Thyroid gland (tissue), 4 donors: ENCODE measurements at regions not wholly inside any gene's neighbourhood (a gene's known extent, or its start where the extent isn't known, plus 50 kb on each side); places are given as distances from the start of the nearest gene placed in this dataset.

ENCODE experiments used
- POLR2A ChIP-seq, 2 donors: fragments of 450-650 bp; IDR thresholded peaks; one replicate each; pipeline ENCODE4 v1.6.1; 2017; ENCODE audit warnings: antibody characterized with exemption in 2 of 2, mild to moderate bottlenecking in 2 of 2, moderate library complexity in 1 of 2
- TF ChIP-seq, protein P1 (sequence below), 6 experiments: fragments of 200-600 bp in 3 of 6; fragments of 450-650 bp in 3 of 6; sonication (generic) in 3 of 6; IDR thresholded peaks; one replicate each; pipeline ENCODE4 v1.5.1; 2016 to 2019; ENCODE audit warnings: antibody characterized with exemption in 6 of 6, mild to moderate bottlenecking in 2 of 6, inconsistent platforms in 1 of 6, moderate library complexity in 1 of 6

DNA sequence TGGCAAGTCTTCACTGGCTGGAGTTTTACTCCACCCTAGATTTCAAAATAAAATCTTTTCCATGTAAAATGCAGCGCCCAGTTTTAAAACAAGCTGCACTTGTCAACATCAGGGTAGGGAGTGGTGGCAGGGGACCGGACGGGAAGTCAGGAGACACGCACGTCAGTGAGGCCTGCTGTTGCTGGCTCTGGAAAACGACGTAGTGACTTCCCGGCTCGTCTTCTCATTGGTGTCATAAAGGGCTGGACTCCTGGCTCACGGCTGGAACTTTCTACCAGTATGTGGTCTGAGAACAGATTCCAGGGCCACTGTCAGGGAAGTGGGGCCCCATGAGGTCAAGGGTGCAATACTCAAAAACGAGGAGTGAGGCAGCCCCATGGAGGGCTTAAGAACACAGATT lies 64.2 kb upstream of the FOXN3 start:
- TF ChIP-seq, protein P1, sequence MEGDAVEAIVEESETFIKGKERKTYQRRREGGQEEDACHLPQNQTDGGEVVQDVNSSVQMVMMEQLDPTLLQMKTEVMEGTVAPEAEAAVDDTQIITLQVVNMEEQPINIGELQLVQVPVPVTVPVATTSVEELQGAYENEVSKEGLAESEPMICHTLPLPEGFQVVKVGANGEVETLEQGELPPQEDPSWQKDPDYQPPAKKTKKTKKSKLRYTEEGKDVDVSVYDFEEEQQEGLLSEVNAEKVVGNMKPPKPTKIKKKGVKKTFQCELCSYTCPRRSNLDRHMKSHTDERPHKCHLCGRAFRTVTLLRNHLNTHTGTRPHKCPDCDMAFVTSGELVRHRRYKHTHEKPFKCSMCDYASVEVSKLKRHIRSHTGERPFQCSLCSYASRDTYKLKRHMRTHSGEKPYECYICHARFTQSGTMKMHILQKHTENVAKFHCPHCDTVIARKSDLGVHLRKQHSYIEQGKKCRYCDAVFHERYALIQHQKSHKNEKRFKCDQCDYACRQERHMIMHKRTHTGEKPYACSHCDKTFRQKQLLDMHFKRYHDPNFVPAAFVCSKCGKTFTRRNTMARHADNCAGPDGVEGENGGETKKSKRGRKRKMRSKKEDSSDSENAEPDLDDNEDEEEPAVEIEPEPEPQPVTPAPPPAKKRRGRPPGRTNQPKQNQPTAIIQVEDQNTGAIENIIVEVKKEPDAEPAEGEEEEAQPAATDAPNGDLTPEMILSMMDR (IDR thresholded peaks at IDR 0.05) = no peak
- TF ChIP-seq POLR2A (IDR thresholded peaks at IDR 0.05) = no peak
